ENCODE measurements at regions not wholly inside any gene's neighbourhood (a gene's known extent, or its start where the extent isn't known, plus 50 kb on each side); places are given as distances from the start of the nearest gene placed in this dataset.
"Not testable (repeated sequence)": the region's sequence is repeated elsewhere in the genome, so short reads cannot be mapped to it uniquely, and the experiment has no call there.

GRCh38 chr12:43245947-43246346, 306.1 kb downstream of the ADAMTS20 start:
- DNase-seq: no peak

GRCh38 chr12:43241986-43242385, 310.0 kb downstream of the ADAMTS20 start:
- DNase-seq: no peak

GRCh38 chr12:43238281-43238680, 313.7 kb downstream of the ADAMTS20 start:
- no peak for DNase-seq

- no peak for DNase-seq
Measured at GRCh38 chr12:43237238-43237879, 314.6 kb downstream of the ADAMTS20 start.

- DNase-seq: no peak
Measured at GRCh38 chr12:43235721-43236120, 316.3 kb downstream of the ADAMTS20 start.

- DNase-seq: no peak
Measured at GRCh38 chr12:43233861-43234260, 318.1 kb downstream of the ADAMTS20 start.

GRCh38 chr12:43226151-43226550, 325.9 kb downstream of the ADAMTS20 start:
- DNase-seq: no peak

GRCh38 chr12:43224190-43224805, 327.7 kb downstream of the ADAMTS20 start:
- not testable (repeated sequence) for DNase-seq

- no peak for DNase-seq
Measured at GRCh38 chr12:43222796-43223195, 329.2 kb downstream of the ADAMTS20 start.

GRCh38 chr12:43221216-43221615, 330.8 kb downstream of the ADAMTS20 start:
- no peak for DNase-seq

GRCh38 chr12:43216490-43216889, 335.5 kb downstream of the ADAMTS20 start:
- DNase-seq: no peak

- DNase-seq: no peak
Measured at GRCh38 chr12:43214166-43214565, 337.8 kb downstream of the ADAMTS20 start.

- DNase-seq: no peak
Measured at GRCh38 chr12:43213608-43214007, 338.4 kb downstream of the ADAMTS20 start.

- no peak for DNase-seq
Measured at GRCh38 chr12:43210485-43211192, 341.4 kb downstream of the ADAMTS20 start.

GRCh38 chr12:43208627-43209026, 343.4 kb downstream of the ADAMTS20 start:
- DNase-seq: no peak

- no peak for DNase-seq
Measured at GRCh38 chr12:43208221-43208620, 343.8 kb downstream of the ADAMTS20 start.

- DNase-seq: no peak
Measured at GRCh38 chr12:43206396-43206795, 345.6 kb downstream of the ADAMTS20 start.

GRCh38 chr12:43198608-43199007, 353.4 kb downstream of the ADAMTS20 start:
- no peak for DNase-seq

- DNase-seq: no peak
Measured at GRCh38 chr12:43196268-43196907, 355.6 kb downstream of the ADAMTS20 start.

- DNase-seq: not testable (repeated sequence)
Measured at GRCh38 chr12:43193096-43193495, 358.9 kb downstream of the ADAMTS20 start.

GRCh38 chr12:43192442-43192841, 359.6 kb downstream of the ADAMTS20 start:
- DNase-seq: not testable (repeated sequence)

- no peak for DNase-seq
Measured at GRCh38 chr12:43180242-43180641, 371.8 kb downstream of the ADAMTS20 start.

- DNase-seq: no peak
Measured at GRCh38 chr12:43179486-43179885, 372.5 kb downstream of the ADAMTS20 start.

- no peak for DNase-seq
Measured at GRCh38 chr12:43177276-43177675, 374.7 kb downstream of the ADAMTS20 start.
